Activated naive CD4-positive, alpha-beta T cell treated with anti-CD3 and anti-CD28 coated beads, Interleukin-2, amount 50 U/mL, for 72 hours (primary cell): ENCODE measurements at regions not wholly inside any gene's neighbourhood (a gene's known extent, or its start where the extent isn't known, plus 50 kb on each side); places are given as distances from the start of the nearest gene placed in this dataset.
"Not testable (repeated sequence)": the region's sequence is repeated elsewhere in the genome, so short reads cannot be mapped to it uniquely, and the experiment has no call there.

Experiments
- ATAC-seq, 2 donors: fragments of 150-1000 bp; cut with Tn5 transposase; 2 replicates each; pipeline ENCODE4 v1.10.0; 2021; ENCODE audit warnings: mild to moderate bottlenecking in 2 of 2, moderate library complexity in 2 of 2
- DNase-seq, 2 donors: peaks; one replicate each; pipeline ENCODE4 v3.0.0; 2021 to 2022; ENCODE audit warnings: low spot score in 2 of 2
- H3K27ac Mint-ChIP-seq, 2 donors: one replicate each; pipeline ENCODE4 v1.8.0; 2022; ENCODE audit warnings: mild to moderate bottlenecking in 2 of 2, mixed read lengths in 2 of 2
- H3K36me3 Mint-ChIP-seq, 2 donors: one replicate each; pipeline ENCODE4 v1.8.0; 2022; ENCODE audit warnings: mixed read lengths in 2 of 2
- H3K9me3 Mint-ChIP-seq, 2 donors: one replicate each; pipeline ENCODE4 v1.8.0; 2022; ENCODE audit warnings: mixed read lengths in 2 of 2

DNA sequence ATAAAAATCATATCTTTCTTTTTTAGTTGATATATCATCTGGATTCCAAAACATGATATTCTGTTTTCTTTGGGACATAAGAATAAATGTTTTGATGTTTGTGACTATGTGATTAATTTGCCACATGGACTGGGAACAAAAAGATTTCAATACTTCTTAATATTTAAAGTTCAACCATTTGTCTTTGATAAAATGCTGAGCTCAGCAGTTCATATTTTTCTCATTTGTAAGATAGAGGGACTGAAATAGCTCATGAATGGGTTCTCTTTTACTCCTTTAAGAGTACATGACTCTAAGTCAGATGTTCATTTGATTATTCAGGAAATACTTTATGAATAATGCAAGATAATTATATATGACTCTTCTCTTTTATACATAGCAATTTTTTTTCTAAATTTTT, 205.9 kb upstream of the FAM47A start:
- DNase-seq: no peak
- ATAC-seq: no peak
- H3K36me3 Mint-ChIP-seq: no peaks in the 10 kb centered on the region
- no peak overlapping the region for H3K27ac Mint-ChIP-seq
- H3K9me3 Mint-ChIP-seq: peaks cover 6 to 12% of the 10 kb centered on the region in 2 donors

DNA sequence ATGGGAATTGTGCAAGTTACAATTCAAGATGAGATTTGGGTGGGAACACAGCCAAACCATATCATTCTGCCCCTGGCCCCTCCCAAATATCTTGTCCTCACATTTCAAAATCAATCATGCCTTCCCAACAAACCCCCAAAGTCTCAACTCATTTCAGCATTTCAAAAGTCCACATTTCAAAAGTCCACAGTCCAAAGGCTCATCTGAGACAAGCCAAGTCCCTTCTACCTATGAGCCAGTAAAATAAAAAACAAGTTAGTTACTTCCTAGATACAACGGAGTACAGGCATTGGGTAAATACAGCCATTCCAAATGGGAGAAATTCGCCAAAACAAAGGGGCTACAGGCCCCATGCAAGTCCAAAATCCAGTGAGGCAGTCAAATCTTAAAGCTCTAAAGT, 203.3 kb upstream of the FAM47A start:
- not testable (repeated sequence) for H3K27ac Mint-ChIP-seq, H3K36me3 Mint-ChIP-seq, DNase-seq, ATAC-seq, H3K9me3 Mint-ChIP-seq

DNA sequence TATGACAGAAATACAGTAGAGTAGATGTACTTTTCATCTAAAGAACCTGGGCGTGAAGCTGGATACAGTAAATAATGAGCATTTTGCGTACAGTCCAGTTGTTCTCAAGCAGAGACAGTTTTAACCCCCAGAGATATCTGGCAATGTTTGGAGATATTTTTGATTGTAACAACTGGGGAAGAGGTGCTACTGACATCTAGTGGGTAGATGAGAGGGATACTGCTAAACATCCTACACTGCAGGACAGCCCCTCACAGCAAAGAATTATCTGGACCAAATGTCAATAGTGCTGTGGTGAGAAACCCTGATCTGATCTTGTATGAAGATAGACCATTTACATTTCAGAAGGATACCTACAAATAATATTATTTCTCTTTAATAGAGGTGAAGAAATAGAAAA, 200.2 kb upstream of the FAM47A start:
- Mint-ChIP-seq H3K9me3 (peaks cover 4 to 6% of the 10 kb centered on the region in 2 donors), H3K27ac (no peak overlapping the region), H3K36me3 (no peaks in the 10 kb centered on the region)
- DNase-seq (no peak), ATAC-seq (no peak)

DNA sequence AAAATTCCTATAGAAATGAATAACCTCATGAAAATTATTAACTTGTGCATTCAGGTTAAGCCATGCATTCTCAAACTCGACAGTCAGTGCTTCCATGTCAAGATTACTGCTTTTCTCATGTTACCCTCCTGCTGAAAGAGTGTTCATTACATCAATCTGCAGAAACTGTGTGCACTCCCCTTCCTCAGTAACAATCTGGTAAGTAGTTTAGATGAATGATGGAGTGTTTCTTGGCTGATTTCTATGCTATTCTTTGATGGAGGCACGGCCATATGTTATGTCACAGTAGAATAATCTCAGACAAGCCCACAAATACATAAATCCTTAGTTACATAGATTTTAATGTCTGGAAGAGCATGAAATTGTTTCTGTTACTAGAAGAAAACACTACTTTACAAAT, 193.3 kb upstream of the FAM47A start:
- DNase-seq: no peak
- no peak overlapping the region for H3K27ac Mint-ChIP-seq
- H3K9me3 Mint-ChIP-seq: no peaks in the 10 kb centered on the region
- no peaks in the 10 kb centered on the region for H3K36me3 Mint-ChIP-seq
- no peak for ATAC-seq

DNA sequence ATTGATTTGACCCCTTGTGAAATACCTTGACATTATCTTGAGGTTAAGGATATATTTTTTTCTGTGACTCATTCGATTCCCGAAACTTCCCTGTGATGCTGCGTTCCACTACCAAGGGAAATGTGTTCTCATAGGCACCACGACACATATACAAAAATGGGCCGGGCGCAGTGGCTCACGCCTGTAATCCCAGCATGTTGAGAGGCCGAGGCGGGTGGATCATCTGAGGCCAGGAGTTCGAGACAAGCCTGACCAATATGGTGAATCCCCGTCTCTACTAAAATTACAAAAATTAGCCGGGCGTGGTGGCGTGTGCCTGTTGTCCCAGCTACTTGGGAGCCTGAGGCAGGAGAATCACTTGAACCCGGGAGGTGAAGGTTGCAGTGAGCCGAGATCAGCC, 188.3 kb upstream of the FAM47A start:
- ATAC-seq, H3K36me3 Mint-ChIP-seq, H3K27ac Mint-ChIP-seq, H3K9me3 Mint-ChIP-seq, DNase-seq: not testable (repeated sequence)

DNA sequence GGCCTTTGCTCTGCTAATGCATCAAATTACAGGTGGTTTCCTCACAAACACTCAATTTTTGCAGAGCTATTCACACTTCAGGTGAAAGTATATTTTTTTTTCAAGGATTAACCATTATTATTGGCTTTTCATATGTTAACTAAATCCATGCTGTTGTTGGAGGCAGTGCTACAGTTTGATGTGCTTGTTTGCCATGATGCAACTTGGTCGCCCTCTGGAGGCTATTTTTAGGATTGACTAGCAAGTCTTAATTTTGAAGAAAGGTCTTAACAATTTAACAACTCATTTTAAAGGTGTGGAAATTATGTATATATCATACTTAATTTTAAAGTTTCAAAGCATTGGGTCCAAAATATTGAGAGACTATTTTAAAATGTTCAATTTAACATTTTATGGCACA, 168.8 kb upstream of the FAM47A start:
- ATAC-seq (no peak), DNase-seq (peak in 1 of 2 donors; percentile 16)
- Mint-ChIP-seq H3K36me3 (no peaks in the 10 kb centered on the region), H3K9me3 (no peaks in the 10 kb centered on the region), H3K27ac (no peak overlapping the region)

DNA sequence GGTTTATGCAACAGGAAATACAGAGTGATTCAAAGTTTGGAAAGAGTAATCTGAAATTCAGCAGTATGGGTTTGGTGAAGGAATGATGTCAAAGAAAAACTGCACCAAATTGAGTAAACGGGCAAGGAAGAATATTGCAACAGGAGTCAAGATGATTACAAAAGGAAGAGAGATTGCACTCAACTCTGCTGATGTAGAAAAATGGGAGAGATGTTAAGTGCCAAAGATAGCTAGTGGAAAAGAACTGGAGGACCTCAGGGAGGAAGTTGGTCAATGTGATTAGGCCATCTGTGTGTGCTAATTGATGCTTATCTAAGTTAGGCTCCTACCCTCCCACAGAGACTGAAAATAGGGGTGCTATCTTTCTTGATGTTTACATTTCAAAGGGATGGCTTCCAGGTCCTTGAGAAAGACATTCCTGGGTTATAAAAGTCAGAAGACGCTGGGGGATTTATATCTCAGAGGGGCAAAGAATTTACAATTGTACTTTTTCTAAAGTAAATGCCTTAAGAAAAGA, 167.4 kb upstream of the FAM47A start:
- H3K27ac Mint-ChIP-seq: no peak overlapping the region
- H3K36me3 Mint-ChIP-seq: no peaks in the 10 kb centered on the region
- peaks cover 0 to under 1% of the 10 kb centered on the region in 2 donors for H3K9me3 Mint-ChIP-seq
- DNase-seq (no peak), ATAC-seq (no peak)

DNA sequence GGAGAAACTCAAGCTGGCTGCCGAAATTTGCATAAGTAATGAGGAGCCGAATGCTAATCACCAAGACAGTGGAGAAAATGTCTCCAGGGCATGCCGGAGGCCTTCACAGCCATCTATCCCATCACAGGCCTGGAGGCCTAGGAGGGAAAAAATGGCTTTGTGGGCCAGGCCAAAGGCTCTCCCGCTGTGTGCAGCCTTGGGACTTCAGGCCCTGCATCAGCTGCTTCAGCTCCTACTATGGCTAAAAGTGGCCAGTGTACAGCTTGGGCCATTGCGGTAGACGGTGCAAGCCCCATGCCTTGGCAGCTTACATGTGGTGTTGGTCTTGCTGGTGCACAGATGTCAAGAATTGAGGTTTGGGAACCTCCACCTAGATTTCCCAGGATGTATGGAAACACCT, 162.6 kb upstream of the FAM47A start:
- no peak for DNase-seq
- no peak for ATAC-seq
- Mint-ChIP-seq H3K36me3 (no peaks in the 10 kb centered on the region), H3K27ac (no peak overlapping the region), H3K9me3 (peaks cover 0 to 11% of the 10 kb centered on the region in 2 donors)

DNA sequence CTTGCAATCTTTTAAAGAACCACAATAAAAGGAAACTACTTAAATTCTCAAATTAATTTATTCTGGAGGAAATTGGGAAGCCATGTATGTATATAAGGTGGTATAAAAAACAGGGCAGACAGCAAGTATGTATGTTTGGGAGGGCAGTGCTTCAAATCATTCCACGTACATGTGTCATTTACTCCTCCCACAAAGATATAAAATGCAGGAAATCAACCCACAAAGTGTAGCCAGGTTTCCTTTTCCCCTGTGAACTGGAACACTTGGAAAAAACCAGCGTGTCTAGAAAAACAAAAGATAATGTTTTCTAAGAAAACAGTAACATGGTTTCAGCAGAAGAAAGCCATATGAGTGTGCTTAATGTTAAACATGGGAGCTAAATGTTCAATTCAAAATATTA, 156.7 kb upstream of the FAM47A start:
- Mint-ChIP-seq H3K27ac (no peak overlapping the region), H3K9me3 (peaks cover 0 to 4% of the 10 kb centered on the region in 2 donors), H3K36me3 (no peaks in the 10 kb centered on the region)
- ATAC-seq (no peak), DNase-seq (no peak)

DNA sequence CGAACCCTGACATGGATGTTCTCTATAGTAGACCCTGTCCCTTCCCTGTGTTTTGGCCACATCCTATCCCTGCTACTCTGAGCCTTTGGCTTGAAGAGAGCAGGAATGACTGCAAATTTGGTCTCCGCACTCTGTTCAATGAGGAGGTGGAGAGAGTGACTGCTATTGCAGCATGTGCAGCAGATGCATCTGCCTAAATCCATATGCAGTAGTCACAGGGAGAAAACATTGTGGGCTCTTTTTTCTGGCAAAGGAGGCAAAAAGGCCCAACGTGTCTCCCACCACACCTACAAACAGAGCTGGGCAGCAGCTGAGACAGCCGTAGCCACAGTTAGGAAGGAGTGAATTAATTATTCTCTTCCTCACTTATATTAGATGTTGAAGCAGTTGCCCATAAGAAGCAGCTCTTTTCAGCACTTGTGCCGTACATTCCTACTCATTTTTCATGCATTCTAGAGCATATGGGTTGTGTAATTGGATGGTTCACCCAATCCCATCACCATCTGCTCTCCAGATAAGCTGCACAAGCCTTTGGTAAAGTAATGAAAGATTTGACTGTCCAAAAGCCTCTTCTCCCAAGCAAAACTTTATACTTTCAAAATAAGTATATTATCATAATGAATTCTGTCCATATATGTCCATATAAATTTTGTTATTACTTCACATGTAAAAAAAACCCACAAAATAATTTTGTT, 147.9 kb upstream of the FAM47A start:
- Mint-ChIP-seq H3K9me3 (peaks cover 0 to 5% of the 10 kb centered on the region in 2 donors), H3K36me3 (no peaks in the 10 kb centered on the region), H3K27ac (no peak overlapping the region)
- DNase-seq (no peak), ATAC-seq (no peak)

DNA sequence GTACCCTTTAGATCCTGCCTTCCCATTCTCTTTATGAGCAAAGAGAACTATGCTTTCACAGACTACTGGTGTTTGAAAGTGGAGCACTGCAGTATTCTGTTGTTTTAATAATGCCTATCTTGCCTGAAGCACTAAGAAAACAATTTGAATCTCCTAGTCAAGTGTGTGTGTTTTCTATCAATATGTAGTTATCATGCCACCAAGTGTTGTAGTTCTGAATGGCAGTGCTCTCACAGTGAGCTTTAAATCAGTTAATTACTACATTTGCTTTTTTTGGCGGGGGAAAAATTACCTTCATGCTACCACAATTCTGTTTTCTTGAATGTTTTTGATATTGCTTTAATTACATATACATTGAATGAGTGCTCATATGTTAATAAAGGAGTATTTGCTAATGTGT, 143.6 kb upstream of the FAM47A start:
- H3K9me3 Mint-ChIP-seq: peaks cover 0 to 5% of the 10 kb centered on the region in 2 donors
- no peak for DNase-seq
- H3K27ac Mint-ChIP-seq: no peak overlapping the region
- H3K36me3 Mint-ChIP-seq: no peaks in the 10 kb centered on the region
- no peak for ATAC-seq

DNA sequence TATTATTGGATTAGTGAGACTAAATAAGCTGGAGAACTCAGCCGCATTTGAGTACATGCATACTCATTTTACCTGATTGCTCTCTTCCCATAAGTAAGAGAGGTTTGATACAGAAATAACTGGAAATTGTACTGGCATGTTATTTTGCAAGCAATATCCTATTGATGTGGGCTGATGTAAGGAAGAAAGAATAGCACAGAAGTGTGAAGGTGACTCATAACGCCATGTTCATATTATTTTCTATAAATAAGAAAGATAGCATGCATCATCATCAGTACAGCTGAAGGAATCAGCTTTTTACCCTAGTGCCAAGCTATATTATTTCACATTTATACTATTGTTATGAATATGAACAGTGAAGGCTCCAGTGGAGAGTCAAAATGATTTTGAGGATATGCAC, 138.3 kb upstream of the FAM47A start:
- Mint-ChIP-seq H3K9me3 (peaks cover 3 to 4% of the 10 kb centered on the region in 2 donors), H3K36me3 (no peaks in the 10 kb centered on the region), H3K27ac (no peak overlapping the region)
- ATAC-seq (no peak), DNase-seq (no peak)

DNA sequence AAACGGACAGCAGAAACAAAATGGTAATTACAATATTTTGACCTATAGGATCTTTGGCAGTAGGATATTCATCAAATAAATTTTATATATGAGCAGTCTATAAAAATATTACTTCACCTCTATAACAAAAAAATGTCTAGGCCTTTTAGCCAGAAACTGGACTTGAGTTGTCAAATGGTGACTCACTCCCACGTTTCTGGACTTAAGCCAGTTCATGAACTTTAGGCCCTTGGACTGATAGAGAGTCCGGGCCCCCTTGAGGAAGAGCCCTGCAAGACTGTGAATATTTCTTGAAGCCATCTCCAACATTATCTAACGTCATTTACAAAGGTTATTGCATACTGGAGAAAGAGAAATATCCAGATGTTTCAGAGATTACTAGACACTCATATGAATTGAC, 106.8 kb upstream of the FAM47A start:
- H3K27ac Mint-ChIP-seq: no peak overlapping the region
- no peak for DNase-seq
- no peaks in the 10 kb centered on the region for H3K36me3 Mint-ChIP-seq
- H3K9me3 Mint-ChIP-seq: no peaks in the 10 kb centered on the region
- no peak for ATAC-seq

DNA sequence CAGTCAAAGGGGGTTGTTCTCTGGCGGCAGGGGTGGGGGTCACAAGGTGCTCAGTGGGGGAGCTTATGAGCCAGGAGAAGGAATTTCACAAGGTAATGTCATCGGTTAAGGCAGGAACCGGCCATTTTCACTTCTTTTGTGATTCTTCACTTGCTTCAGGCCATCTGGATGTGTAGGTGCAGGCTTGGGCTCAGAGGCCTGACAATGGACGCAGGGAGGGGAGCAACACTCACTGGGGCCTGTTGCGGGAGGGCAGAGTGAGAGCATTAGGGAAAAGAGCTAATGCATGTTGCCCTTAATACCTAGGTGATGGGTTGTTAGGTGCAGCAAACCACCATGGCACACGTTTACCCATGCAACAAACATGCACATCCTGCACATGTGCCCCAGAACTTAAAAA, 98.0 kb upstream of the FAM47A start:
- not testable (repeated sequence) for DNase-seq, H3K9me3 Mint-ChIP-seq, H3K27ac Mint-ChIP-seq, ATAC-seq, H3K36me3 Mint-ChIP-seq

DNA sequence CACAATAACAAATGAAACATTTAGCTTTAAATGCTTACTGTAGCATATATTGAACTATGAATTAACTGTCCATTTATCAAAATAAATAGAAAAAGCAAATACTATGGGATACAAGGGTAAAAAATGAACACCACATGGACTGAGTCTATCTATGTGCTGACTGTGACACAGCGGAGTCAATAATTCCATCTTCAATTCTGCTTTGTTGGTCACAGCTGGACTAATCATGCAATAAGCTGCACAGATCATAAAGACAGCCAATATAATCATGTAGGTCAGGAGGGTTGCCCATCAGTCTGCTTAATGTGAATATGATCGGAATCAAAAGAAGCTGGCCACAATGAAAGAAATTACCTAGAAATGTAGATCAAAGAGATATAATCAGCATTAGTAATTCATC, 95.7 kb upstream of the FAM47A start:
- Mint-ChIP-seq H3K36me3 (no peaks in the 10 kb centered on the region), H3K27ac (no peak overlapping the region), H3K9me3 (peaks cover 4 to 10% of the 10 kb centered on the region in 2 donors)
- no peak for ATAC-seq
- DNase-seq: no peak

DNA sequence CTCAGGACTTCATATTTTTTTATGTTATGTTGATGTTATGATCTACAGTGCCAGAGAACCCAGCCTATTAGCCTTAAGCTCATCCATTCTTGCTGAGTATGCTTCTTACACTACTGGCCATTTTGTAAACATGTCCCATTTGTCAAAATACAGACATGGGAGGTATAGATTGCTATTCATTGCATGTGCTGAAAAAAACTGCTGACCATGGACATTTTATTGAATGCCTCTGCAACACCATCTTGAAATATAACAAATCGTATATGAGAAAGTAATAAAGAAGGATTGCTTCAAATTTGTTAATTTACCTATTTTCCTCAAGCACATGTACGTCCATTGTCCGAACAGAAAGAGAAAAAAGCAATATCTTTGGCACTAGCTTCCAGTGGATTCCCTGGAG, 91.5 kb upstream of the FAM47A start:
- no peaks in the 10 kb centered on the region for H3K9me3 Mint-ChIP-seq
- H3K27ac Mint-ChIP-seq: no peak overlapping the region
- ATAC-seq (no peak), DNase-seq (no peak)
- no peaks in the 10 kb centered on the region for H3K36me3 Mint-ChIP-seq

DNA sequence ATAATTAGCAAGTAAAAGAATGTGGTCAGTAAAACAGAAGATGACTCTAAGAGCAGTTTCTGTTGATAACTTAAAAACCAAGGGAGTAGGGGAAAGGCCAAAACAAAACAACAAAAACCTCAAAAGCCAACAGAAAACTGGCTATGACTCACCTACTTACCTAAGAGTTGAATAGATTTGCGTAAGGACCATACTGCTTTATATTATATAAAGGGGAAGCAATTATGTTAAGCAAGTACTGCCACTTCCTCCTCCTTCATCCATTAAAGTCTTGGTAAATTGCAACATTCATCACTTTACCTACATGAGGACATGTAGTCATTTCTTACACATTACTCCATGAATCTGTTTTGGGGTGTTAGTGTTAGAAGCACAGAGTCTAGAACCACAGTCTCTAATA, 85.9 kb upstream of the FAM47A start:
- peaks cover 0 to 8% of the 10 kb centered on the region in 2 donors for H3K9me3 Mint-ChIP-seq
- DNase-seq (no peak), ATAC-seq (no peak)
- no peaks in the 10 kb centered on the region for H3K36me3 Mint-ChIP-seq
- no peak overlapping the region for H3K27ac Mint-ChIP-seq

DNA sequence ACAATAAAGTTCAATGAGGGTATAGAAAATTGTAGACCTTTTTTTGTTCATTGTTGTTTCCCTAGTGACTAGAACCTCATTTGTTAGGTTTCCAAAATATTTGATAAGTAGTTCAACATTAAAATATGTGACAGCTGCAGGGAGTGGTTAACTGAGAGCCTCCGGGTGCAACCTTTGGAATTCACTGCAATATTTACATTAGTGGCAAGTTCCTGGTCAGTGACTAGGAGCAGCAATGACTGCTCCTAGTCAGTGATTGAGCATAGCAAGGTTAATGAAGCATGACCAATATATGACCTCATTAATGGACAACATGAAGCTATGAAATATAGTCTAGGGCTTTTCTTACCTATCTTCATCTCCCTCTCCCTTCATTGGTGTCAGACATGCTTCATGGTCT, 65.8 kb upstream of the FAM47A start:
- H3K27ac Mint-ChIP-seq: no peak overlapping the region
- DNase-seq (no peak), ATAC-seq (no peak)
- H3K9me3 Mint-ChIP-seq: peaks cover 4 to 5% of the 10 kb centered on the region in 2 donors
- H3K36me3 Mint-ChIP-seq: no peaks in the 10 kb centered on the region
